PC-3 (cell line): ENCODE measurements at regions not wholly inside any gene's neighbourhood (a gene's known extent, or its start where the extent isn't known, plus 50 kb on each side); places are given as distances from the start of the nearest gene placed in this dataset.

ENCODE experiments used
- EZH2 ChIP-seq: fragments of 300-600 bp; sonication (generic); IDR thresholded peaks from one replicate; pipeline ENCODE4 v1.6.1; 2017; ENCODE audit warnings: antibody characterized with exemption, mild to moderate bottlenecking, low read length; ENCODE audit not compliant: unreplicated experiment
- EZH2phosphoT487 ChIP-seq: fragments of 300-600 bp; sonication (generic); IDR thresholded peaks from 2 replicates; pipeline ENCODE4 v1.6.1; 2018; ENCODE audit warnings: mild to moderate bottlenecking, antibody characterized with exemption, low read length, borderline replicate concordance
- TF ChIP-seq, protein P1 (sequence below): fragments of 300-600 bp; sonication (generic); conservative IDR thresholded peaks from 2 replicates; pipeline ENCODE4 v1.5.1; 2017; ENCODE audit warnings: antibody characterized with exemption, low read depth, mild to moderate bottlenecking, low read length

GRCh38 chr10:10432296-10433035 lies 585.2 kb upstream of the CELF2 start:
- TF ChIP-seq, protein P1, sequence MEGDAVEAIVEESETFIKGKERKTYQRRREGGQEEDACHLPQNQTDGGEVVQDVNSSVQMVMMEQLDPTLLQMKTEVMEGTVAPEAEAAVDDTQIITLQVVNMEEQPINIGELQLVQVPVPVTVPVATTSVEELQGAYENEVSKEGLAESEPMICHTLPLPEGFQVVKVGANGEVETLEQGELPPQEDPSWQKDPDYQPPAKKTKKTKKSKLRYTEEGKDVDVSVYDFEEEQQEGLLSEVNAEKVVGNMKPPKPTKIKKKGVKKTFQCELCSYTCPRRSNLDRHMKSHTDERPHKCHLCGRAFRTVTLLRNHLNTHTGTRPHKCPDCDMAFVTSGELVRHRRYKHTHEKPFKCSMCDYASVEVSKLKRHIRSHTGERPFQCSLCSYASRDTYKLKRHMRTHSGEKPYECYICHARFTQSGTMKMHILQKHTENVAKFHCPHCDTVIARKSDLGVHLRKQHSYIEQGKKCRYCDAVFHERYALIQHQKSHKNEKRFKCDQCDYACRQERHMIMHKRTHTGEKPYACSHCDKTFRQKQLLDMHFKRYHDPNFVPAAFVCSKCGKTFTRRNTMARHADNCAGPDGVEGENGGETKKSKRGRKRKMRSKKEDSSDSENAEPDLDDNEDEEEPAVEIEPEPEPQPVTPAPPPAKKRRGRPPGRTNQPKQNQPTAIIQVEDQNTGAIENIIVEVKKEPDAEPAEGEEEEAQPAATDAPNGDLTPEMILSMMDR: no peak
- TF ChIP-seq EZH2phosphoT487 (no peak), EZH2 (no peak)
